ENCODE measurements at regions not wholly inside any gene's neighbourhood (a gene's known extent, or its start where the extent isn't known, plus 50 kb on each side); places are given as distances from the start of the nearest gene placed in this dataset.

DNA sequence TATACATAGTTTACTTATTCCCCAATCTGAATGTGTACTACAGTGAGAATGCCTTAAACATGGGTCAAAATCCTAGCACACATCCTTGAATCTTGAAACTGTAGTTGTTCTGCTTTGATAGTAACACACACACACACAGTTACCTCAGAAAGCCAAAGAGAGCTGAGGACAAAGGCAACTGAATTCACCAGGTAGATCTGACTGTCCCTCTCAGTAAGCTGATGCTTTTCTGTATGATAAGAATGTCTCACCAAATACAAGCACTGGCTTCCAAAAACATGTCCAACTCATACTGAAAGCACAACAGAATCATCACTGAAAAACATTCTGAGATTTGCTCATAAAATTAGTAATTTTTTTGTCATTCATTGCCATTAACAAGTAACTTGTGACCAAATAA lies 104.3 kb upstream of the DYNLRB2 start:
- POLR2A ChIA-PET, result no interaction called here
- H3K36me3 ChIP-seq (ENCODE audit: control insufficient read depth in 2 of 3, insufficient read depth in 3 of 3, low read length in 3 of 3), result no peaks in the 10 kb centered on the region
- no peak overlapping the region for H3K4me3 ChIP-seq (ENCODE audit: low read length)
- Mint-ChIP-seq H3K36me3 (peaks cover 0 to 6% (median 0%) of the 10 kb centered on the region in 5 donors), H3K9me3 (peaks cover 0 to 8% (median 0%) of the 10 kb centered on the region in 11 donors), H3K4me3 (no peak overlapping the region), H3K27me3 (peaks cover 3 to 39% (median 20%) of the 10 kb centered on the region in 5 donors), H3K4me1 (peaks cover 0 to 6% (median 0%) of the 10 kb centered on the region in 7 donors), H3K27ac (no peak overlapping the region)
- DNase-seq (no peak), ATAC-seq (no peak)
- no peak overlapping the region for H3K27ac ChIP-seq (ENCODE audit: low read depth, low read length)
- no peaks in the 10 kb centered on the region for H3K27me3 ChIP-seq (ENCODE audit: control insufficient read depth in 2 of 2, insufficient read depth in 2 of 2, low read length in 2 of 2)
- intact Hi-C loops (cut with micrococcal nuclease), result no loop called here
- H3K4me1 ChIP-seq (ENCODE audit: control insufficient read depth in 2 of 2, insufficient read depth in 2 of 2, low read length in 2 of 2), result no peaks in the 10 kb centered on the region
- H3K9me3 ChIP-seq (ENCODE audit: control insufficient read depth in 2 of 3, low read length in 3 of 3), result no peaks in the 10 kb centered on the region
- CTCF ChIA-PET, result no interaction called here

GRCh38 chr16:80433623-80434022 lies 107.2 kb upstream of the DYNLRB2 start:
- H3K27me3 ChIP-seq (ENCODE audit: control insufficient read depth in 2 of 2, insufficient read depth in 2 of 2, low read length in 2 of 2), result no peaks in the 10 kb centered on the region
- Mint-ChIP-seq H3K4me1 (no peaks in the 10 kb centered on the region), H3K27ac (no peak overlapping the region), H3K27me3 (peaks cover 4 to 52% (median 25%) of the 10 kb centered on the region in 5 donors), H3K4me3 (no peak overlapping the region), H3K9me3 (peaks cover 0 to 9% (median 4%) of the 10 kb centered on the region in 11 donors), H3K36me3 (peaks cover 0 to 6% (median 0%) of the 10 kb centered on the region in 5 donors)
- CTCF ChIA-PET, result no interaction called here
- POLR2A ChIA-PET, result no interaction called here
- H3K4me3 ChIP-seq (ENCODE audit: low read length), result no peak overlapping the region
- H3K9me3 ChIP-seq (ENCODE audit: control insufficient read depth in 2 of 3, low read length in 3 of 3), result no peaks in the 10 kb centered on the region
- ATAC-seq (no peak), DNase-seq (no peak)
- intact Hi-C loops (cut with micrococcal nuclease), result no loop called here
- H3K36me3 ChIP-seq (ENCODE audit: control insufficient read depth in 2 of 3, insufficient read depth in 3 of 3, low read length in 3 of 3), result no peaks in the 10 kb centered on the region
- no peak overlapping the region for H3K27ac ChIP-seq (ENCODE audit: low read depth, low read length)
- no peaks in the 10 kb centered on the region for H3K4me1 ChIP-seq (ENCODE audit: control insufficient read depth in 2 of 2, insufficient read depth in 2 of 2, low read length in 2 of 2)

GRCh38 chr16:80427795-80428194 lies 113.0 kb upstream of the DYNLRB2 start:
- ChIA-PET POLR2A (no interaction called here), CTCF (no interaction called here)

DNA sequence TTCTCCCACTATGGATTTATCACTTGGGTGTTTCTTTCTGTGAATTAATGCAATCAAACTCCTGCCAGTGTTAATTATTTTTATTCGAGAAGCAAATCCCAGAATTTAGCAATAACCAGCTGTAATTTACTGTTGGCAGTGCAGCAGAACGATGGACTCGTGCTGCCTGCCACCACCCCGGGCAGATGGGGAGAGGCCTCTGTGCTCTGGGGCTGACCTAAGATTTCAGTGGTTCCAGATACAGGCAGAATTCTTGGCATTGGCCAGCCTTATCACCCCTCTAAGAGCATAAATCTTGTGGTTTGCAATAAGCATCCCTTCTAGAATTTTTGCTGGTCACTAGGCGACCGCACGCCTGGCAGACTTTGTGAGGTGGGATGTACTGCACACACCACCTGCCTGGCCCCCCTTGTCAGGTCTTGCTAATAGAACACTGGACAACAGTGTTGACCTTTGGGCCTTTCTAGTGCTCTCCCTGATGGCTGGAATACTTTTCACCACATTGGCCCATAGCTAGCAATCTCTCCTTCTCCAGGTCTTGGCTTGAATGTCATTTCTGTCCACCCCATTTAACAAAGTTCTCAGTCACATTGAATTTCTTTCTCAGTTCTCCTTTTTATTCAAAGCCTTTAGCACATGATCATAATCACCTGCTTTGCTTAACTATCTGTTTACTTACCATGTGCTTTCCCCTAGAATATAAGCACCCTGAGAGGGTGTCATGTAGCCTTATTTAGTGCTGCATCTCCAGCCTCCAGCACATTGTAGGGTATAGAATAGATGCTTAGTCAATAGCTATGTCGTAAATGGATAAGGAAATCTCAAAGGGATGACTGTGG lies 122.1 kb upstream of the DYNLRB2 start:
- ChIA-PET POLR2A (no interaction called here), CTCF (no interaction called here)
- Mint-ChIP-seq H3K27me3 (peaks cover 3 to 52% (median 36%) of the 10 kb centered on the region in 5 donors), H3K27ac (no peak overlapping the region), H3K4me3 (no peak overlapping the region), H3K4me1 (no peaks in the 10 kb centered on the region), H3K36me3 (no peaks in the 10 kb centered on the region), H3K9me3 (peaks cover 0 to 5% (median 0%) of the 10 kb centered on the region in 11 donors)
- no peaks in the 10 kb centered on the region for H3K36me3 ChIP-seq (ENCODE audit: control insufficient read depth in 2 of 3, insufficient read depth in 3 of 3, low read length in 3 of 3)
- H3K4me3 ChIP-seq (ENCODE audit: low read length), result no peak overlapping the region
- H3K27ac ChIP-seq (ENCODE audit: low read depth, low read length), result no peak overlapping the region
- no peaks in the 10 kb centered on the region for H3K9me3 ChIP-seq (ENCODE audit: control insufficient read depth in 2 of 3, low read length in 3 of 3)
- intact Hi-C loops (cut with micrococcal nuclease), result no loop called here
- no peaks in the 10 kb centered on the region for H3K4me1 ChIP-seq (ENCODE audit: control insufficient read depth in 2 of 2, insufficient read depth in 2 of 2, low read length in 2 of 2)
- ATAC-seq, result no peak
- no peaks in the 10 kb centered on the region for H3K27me3 ChIP-seq (ENCODE audit: control insufficient read depth in 2 of 2, insufficient read depth in 2 of 2, low read length in 2 of 2)
- DNase-seq, result no peak

More at GRCh38 chr16:80427795-80428194, 113.0 kb upstream of the DYNLRB2 start:
- ATAC-seq, result no peak
- no peaks in the 10 kb centered on the region for H3K27me3 ChIP-seq (ENCODE audit: control insufficient read depth in 2 of 2, insufficient read depth in 2 of 2, low read length in 2 of 2)
- intact Hi-C loops (cut with micrococcal nuclease), result no loop called here
- no peak overlapping the region for H3K4me3 Mint-ChIP-seq
- H3K27me3 Mint-ChIP-seq, result peaks cover 16 to 59% (median 39%) of the 10 kb centered on the region in 5 donors
- H3K9me3 Mint-ChIP-seq, result peaks cover 0 to 6% (median 4%) of the 10 kb centered on the region in 11 donors
- H3K27ac ChIP-seq (ENCODE audit: low read depth, low read length), result no peak overlapping the region
- H3K4me1 Mint-ChIP-seq, result no peaks in the 10 kb centered on the region
- H3K36me3 ChIP-seq (ENCODE audit: control insufficient read depth in 2 of 3, insufficient read depth in 3 of 3, low read length in 3 of 3), result no peaks in the 10 kb centered on the region
- H3K4me1 ChIP-seq (ENCODE audit: control insufficient read depth in 2 of 2, insufficient read depth in 2 of 2, low read length in 2 of 2), result no peaks in the 10 kb centered on the region
- DNase-seq, result no peak
- no peak overlapping the region for H3K4me3 ChIP-seq (ENCODE audit: low read length)
- no peaks in the 10 kb centered on the region for H3K36me3 Mint-ChIP-seq
- no peaks in the 10 kb centered on the region for H3K9me3 ChIP-seq (ENCODE audit: control insufficient read depth in 2 of 3, low read length in 3 of 3)
- no peak overlapping the region for H3K27ac Mint-ChIP-seq

DNA sequence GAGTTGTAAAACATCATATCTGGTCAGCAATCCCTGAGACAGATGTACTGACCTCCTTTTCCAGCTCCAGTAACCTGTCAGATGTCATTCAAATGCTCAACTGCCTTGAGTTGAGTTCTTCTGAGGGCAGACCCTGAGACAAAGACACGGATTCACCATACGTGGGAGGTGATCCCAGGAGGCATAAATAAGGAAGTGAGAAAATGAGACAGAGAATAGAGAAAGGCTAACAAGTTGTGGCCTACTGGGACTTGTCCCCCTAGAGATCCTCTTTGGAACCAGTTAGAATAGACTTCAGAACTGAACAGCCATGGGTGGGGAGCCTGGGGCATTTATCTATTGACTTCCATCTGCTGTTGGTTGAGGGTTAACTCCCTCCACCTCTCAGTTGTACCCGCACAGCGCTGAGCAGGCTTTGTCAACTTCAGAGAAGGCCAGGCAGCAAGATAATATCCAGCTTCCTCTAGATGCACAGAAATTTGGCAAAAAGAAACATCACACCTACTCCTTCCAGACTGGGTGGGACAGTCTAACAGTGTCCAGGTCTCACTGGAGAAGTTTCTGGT lies 123.0 kb upstream of the DYNLRB2 start:
- no peak overlapping the region for H3K4me3 ChIP-seq (ENCODE audit: low read length)
- no peak overlapping the region for H3K27ac ChIP-seq (ENCODE audit: low read depth, low read length)
- Mint-ChIP-seq H3K36me3 (no peaks in the 10 kb centered on the region), H3K27ac (no peak overlapping the region), H3K4me3 (no peak overlapping the region), H3K9me3 (peaks cover 0 to 5% (median 0%) of the 10 kb centered on the region in 11 donors), H3K4me1 (no peaks in the 10 kb centered on the region), H3K27me3 (peaks cover 3 to 56% (median 30%) of the 10 kb centered on the region in 5 donors)
- ATAC-seq, result no peak
- no peaks in the 10 kb centered on the region for H3K9me3 ChIP-seq (ENCODE audit: control insufficient read depth in 2 of 3, low read length in 3 of 3)
- no peaks in the 10 kb centered on the region for H3K27me3 ChIP-seq (ENCODE audit: control insufficient read depth in 2 of 2, insufficient read depth in 2 of 2, low read length in 2 of 2)
- no peaks in the 10 kb centered on the region for H3K36me3 ChIP-seq (ENCODE audit: control insufficient read depth in 2 of 3, insufficient read depth in 3 of 3, low read length in 3 of 3)
- CTCF ChIA-PET, result interaction anchor here (0.6 kb wide), 1 partner anchor 1162 kb away, joined by 4 read pairs; no protein-coding TSS in a partner anchor
- intact Hi-C loops (cut with micrococcal nuclease), result no loop called here
- H3K4me1 ChIP-seq (ENCODE audit: control insufficient read depth in 2 of 2, insufficient read depth in 2 of 2, low read length in 2 of 2), result no peaks in the 10 kb centered on the region
- POLR2A ChIA-PET, result no interaction called here
- DNase-seq, result no peak

GRCh38 chr16:80408014-80408413 lies 132.8 kb upstream of the DYNLRB2 start:
- Mint-ChIP-seq H3K4me1 (peaks cover 0 to 1% (median 0%) of the 10 kb centered on the region in 7 donors), H3K27ac (no peak overlapping the region), H3K9me3 (peaks cover 0 to 3% (median 0%) of the 10 kb centered on the region in 11 donors), H3K27me3 (peaks cover 8 to 51% (median 30%) of the 10 kb centered on the region in 5 donors), H3K36me3 (no peaks in the 10 kb centered on the region), H3K4me3 (no peak overlapping the region)
- intact Hi-C loops (cut with micrococcal nuclease), result no loop called here
- H3K4me1 ChIP-seq (ENCODE audit: control insufficient read depth in 2 of 2, insufficient read depth in 2 of 2, low read length in 2 of 2), result no peaks in the 10 kb centered on the region
- no peaks in the 10 kb centered on the region for H3K9me3 ChIP-seq (ENCODE audit: control insufficient read depth in 2 of 3, low read length in 3 of 3)
- DNase-seq (no peak), ATAC-seq (no peak)
- no peak overlapping the region for H3K4me3 ChIP-seq (ENCODE audit: low read length)
- H3K36me3 ChIP-seq (ENCODE audit: control insufficient read depth in 2 of 3, insufficient read depth in 3 of 3, low read length in 3 of 3), result no peaks in the 10 kb centered on the region
- no peaks in the 10 kb centered on the region for H3K27me3 ChIP-seq (ENCODE audit: control insufficient read depth in 2 of 2, insufficient read depth in 2 of 2, low read length in 2 of 2)
- ChIA-PET CTCF (no interaction called here), POLR2A (no interaction called here)
- no peak overlapping the region for H3K27ac ChIP-seq (ENCODE audit: low read depth, low read length)

Measured in naive thymus-derived CD4-positive, alpha-beta T cell (primary cell).